DND-41 (cell line): ENCODE measurements at regions not wholly inside any gene's neighbourhood (a gene's known extent, or its start where the extent isn't known, plus 50 kb on each side); places are given as distances from the start of the nearest gene placed in this dataset.

Experiments used
- ATAC-seq: fragments of 200-7000 bp; cut with Tn5 transposase; 3 replicates; pipeline ENCODE4 v1.9.1; 2021; ENCODE audit warnings: low read depth; ENCODE audit not compliant: insufficient read depth
- DNase-seq: peaks from one replicate; pipeline ENCODE4 v3.0.0-alpha.2; 2020
- H2AFZ ChIP-seq: 2 replicates; pipeline ENCODE4 v1.6.0; 2012; ENCODE audit warnings: low read depth, low read length
- H3K27ac ChIP-seq: 2 replicates; pipeline ENCODE4 v1.5.1; 2012; ENCODE audit warnings: low read length, inconsistent platforms
- H3K27me3 ChIP-seq: fragments of 200-600 bp; sonication (generic); 2 replicates; pipeline ENCODE4 v1.6.0; 2012; ENCODE audit warnings: low read length, mild to moderate bottlenecking, inconsistent platforms; ENCODE audit not compliant: insufficient read depth, poor library complexity
- H3K36me3 ChIP-seq: 2 replicates; pipeline ENCODE4 v1.5.1; 2012; ENCODE audit warnings: low read length, inconsistent platforms; ENCODE audit not compliant: insufficient read depth
- H3K4me1 ChIP-seq: 2 replicates; pipeline ENCODE4 v1.5.1; 2012; ENCODE audit warnings: mild to moderate bottlenecking, low read length; ENCODE audit not compliant: insufficient read depth
- H3K4me2 ChIP-seq: 2 replicates; pipeline ENCODE4 v1.6.0; 2012; ENCODE audit warnings: mild to moderate bottlenecking, moderate library complexity, low read length, inconsistent platforms; ENCODE audit not compliant: insufficient read depth
- H3K4me3 ChIP-seq, 2 experiments: fragments of 200-600 bp in 1 of 2; shearing (Covaris generic) in 1 of 2; 2 replicates each; pipeline ENCODE4 v1.5.1; 2012 to 2016; ENCODE audit warnings: inconsistent platforms in 2 of 2, low read length in 2 of 2, mild to moderate bottlenecking in 2 of 2, low read depth in 1 of 2, moderate library complexity in 1 of 2
- H3K79me2 ChIP-seq: 2 replicates; pipeline ENCODE4 v1.6.0; 2012; ENCODE audit warnings: low read length, inconsistent platforms; ENCODE audit not compliant: insufficient read depth
- H3K9ac ChIP-seq: 2 replicates; pipeline ENCODE4 v1.6.0; 2012; ENCODE audit warnings: low read depth, mild to moderate bottlenecking, inconsistent platforms, low read length, moderate library complexity
- H3K9me3 ChIP-seq: 2 replicates; pipeline ENCODE4 v1.5.1; 2012; ENCODE audit warnings: low read length, moderate library complexity, mild to moderate bottlenecking, inconsistent platforms; ENCODE audit not compliant: insufficient read depth, severe bottlenecking
- H4K20me1 ChIP-seq: 2 replicates; pipeline ENCODE4 v1.6.0; 2012; ENCODE audit warnings: low read length; ENCODE audit not compliant: insufficient read depth
- CTCF ChIP-seq: IDR thresholded peaks from 2 replicates; pipeline ENCODE4 v1.5.1; 2012; ENCODE audit warnings: borderline replicate concordance, low read length, moderate library complexity, mild to moderate bottlenecking; ENCODE audit not compliant: poor library complexity, severe bottlenecking; ENCODE audit errors: extremely low read depth
- EZH2 ChIP-seq: IDR thresholded peaks from 3 replicates; pipeline ENCODE4 v1.6.1; 2012; ENCODE audit warnings: borderline replicate concordance, low read depth, mild to moderate bottlenecking, moderate library complexity, low read length, inconsistent platforms; ENCODE audit not compliant: severe bottlenecking

- no peaks in the 10 kb centered on the region for H3K4me1 ChIP-seq
- H3K4me2 ChIP-seq: no peak overlapping the region
- no peaks in the 10 kb centered on the region for H3K79me2 ChIP-seq
- H3K9ac ChIP-seq: no peak overlapping the region
- no peak for TF ChIP-seq CTCF
- TF ChIP-seq EZH2: no peak
- H3K9me3 ChIP-seq: no peaks in the 10 kb centered on the region
- H4K20me1 ChIP-seq: no peaks in the 10 kb centered on the region
- H3K36me3 ChIP-seq: no peaks in the 10 kb centered on the region
- no peak overlapping the region for H3K27ac ChIP-seq
- DNase-seq: no peak
- H2AFZ ChIP-seq: no peak overlapping the region
- no peak overlapping the region for H3K4me3 ChIP-seq
- no peaks in the 10 kb centered on the region for H3K27me3 ChIP-seq
- ATAC-seq: no peak
These were observed 77.1 kb downstream of the ANKEF1 start for GRCh38 chr20:10111959-10112250.

GRCh38 chr20:10113746-10114145, 79.0 kb downstream of the ANKEF1 start:
- Histone ChIP-seq H3K79me2 (no peaks in the 10 kb centered on the region), H3K9me3 (no peaks in the 10 kb centered on the region), H3K9ac (no peak overlapping the region), H3K36me3 (no peaks in the 10 kb centered on the region), H3K4me2 (no peak overlapping the region), H3K27me3 (no peaks in the 10 kb centered on the region), H4K20me1 (no peaks in the 10 kb centered on the region), H3K4me1 (no peaks in the 10 kb centered on the region), H3K4me3 (no peak overlapping the region), H3K27ac (no peak overlapping the region), H2AFZ (no peak overlapping the region)
- ATAC-seq (no peak), DNase-seq (no peak)
- TF ChIP-seq CTCF (no peak), EZH2 (no peak)

- no peaks in the 10 kb centered on the region for H4K20me1 ChIP-seq
- H3K9ac ChIP-seq: no peak overlapping the region
- H3K4me2 ChIP-seq: no peak overlapping the region
- H3K4me3 ChIP-seq: no peak overlapping the region
- no peak for TF ChIP-seq EZH2
- H2AFZ ChIP-seq: no peak overlapping the region
- no peak overlapping the region for H3K27ac ChIP-seq
- H3K27me3 ChIP-seq: no peaks in the 10 kb centered on the region
- no peaks in the 10 kb centered on the region for H3K36me3 ChIP-seq
- H3K9me3 ChIP-seq: no peaks in the 10 kb centered on the region
- H3K79me2 ChIP-seq: no peaks in the 10 kb centered on the region
- no peaks in the 10 kb centered on the region for H3K4me1 ChIP-seq
- ATAC-seq (no peak), DNase-seq (no peak)
These were observed 79.8 kb downstream of the ANKEF1 start for GRCh38 chr20:10114598-10114997.

- TF ChIP-seq CTCF (no peak), EZH2 (no peak)
- Histone ChIP-seq H3K4me2 (no peak overlapping the region), H3K27ac (no peak overlapping the region), H3K9me3 (no peaks in the 10 kb centered on the region), H3K4me1 (no peaks in the 10 kb centered on the region), H3K4me3 (no peak overlapping the region), H2AFZ (no peak overlapping the region), H3K9ac (no peak overlapping the region), H3K36me3 (no peaks in the 10 kb centered on the region), H3K27me3 (no peaks in the 10 kb centered on the region), H4K20me1 (no peaks in the 10 kb centered on the region), H3K79me2 (no peaks in the 10 kb centered on the region)
- DNase-seq: no peak
- ATAC-seq: peak; percentile 62; the same call in 2 of the 3 replicates
These were observed 80.2 kb downstream of the ANKEF1 start for GRCh38 chr20:10115021-10115420.
